ENCODE measurements at regions not wholly inside any gene's neighbourhood (a gene's known extent, or its start where the extent isn't known, plus 50 kb on each side); places are given as distances from the start of the nearest gene placed in this dataset.

DNA sequence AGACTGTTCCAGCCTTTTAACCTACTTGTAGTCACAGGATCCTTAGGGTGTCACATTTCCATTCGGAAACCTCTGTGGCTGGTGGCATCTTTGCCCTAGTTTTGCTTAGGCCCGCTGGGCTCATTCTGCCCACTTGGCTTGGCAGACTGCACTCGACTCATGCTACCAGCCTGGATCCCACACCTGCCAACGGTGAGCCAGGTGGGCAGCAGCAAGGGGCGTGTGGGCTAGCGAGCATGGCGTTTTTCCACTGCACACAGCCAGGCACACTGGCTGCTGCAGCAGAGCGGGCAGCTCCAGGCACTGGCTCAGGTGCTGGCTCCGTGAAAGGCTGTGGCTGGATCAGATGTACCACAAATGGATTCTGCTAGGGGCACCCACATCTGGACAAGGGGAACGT lies 838.2 kb downstream of the SLITRK6 start:
- no peak for DNase-seq (ENCODE audit: low read depth)

DNA sequence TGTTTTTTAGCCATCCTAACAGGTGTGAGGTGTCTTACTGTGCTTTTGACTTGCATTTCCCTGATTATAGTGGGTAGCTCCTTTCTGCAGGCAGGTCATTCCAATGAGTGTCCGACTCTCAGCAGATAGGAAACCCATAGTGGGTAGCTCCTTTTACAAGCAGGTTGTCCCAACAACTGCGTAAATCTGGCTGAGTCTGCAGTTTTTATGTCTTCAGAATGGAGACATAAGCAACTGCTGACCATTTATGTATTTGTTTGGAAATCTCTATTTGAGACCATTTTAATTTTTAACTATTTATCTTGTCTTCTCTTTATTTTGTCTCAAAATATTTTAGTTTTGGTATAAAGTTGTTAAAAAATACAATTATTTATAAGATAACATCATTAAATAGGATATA lies 839.4 kb downstream of the SLITRK6 start:
- DNase-seq (ENCODE audit: low read depth), result no peak

DNA sequence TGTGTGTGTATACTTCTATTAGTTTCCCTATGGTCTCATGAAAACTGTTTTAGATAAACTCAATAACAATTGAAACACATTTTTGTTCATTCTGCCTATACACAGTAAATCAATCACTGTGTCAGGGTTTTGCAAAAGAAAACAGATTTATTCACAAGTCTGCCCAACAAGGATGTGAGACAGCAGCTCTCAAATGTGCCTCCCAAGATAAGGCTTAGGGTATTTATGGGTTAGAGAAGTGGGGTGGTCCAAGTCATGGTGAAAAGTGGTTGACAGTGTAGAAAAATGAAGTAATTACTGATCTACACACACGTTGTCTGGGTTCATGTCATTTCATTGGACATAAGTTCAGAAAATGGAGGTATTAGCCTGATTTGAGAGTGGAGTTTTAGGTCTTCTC lies 844.6 kb downstream of the SLITRK6 start:
- DNase-seq (ENCODE audit: low read depth), result no peak

DNA sequence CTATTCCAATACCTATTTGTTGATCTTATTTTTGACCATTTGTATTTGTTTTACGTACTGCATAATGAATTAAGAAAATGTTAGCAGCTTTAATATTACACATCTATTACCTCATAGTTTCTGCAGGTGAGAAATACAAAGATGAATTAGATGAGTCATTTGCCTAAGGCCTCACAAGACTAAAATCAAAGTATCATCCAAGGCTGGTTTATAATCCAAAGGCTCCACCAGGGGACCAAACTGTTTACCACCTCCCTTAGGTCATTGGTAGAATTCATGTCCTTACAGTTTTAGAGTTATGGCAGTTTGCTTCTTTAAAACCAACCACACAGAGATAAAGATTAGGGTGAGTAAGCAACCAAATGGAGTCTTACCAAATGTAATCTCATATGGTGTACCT lies 848.1 kb downstream of the SLITRK6 start:
- DNase-seq (ENCODE audit: low read depth), result no peak

- DNase-seq (ENCODE audit: low read depth), result no peak
Measured at GRCh38 chr13:84946192-84946591, 853.0 kb downstream of the SLITRK6 start.

- DNase-seq (ENCODE audit: low read depth), result no peak
Measured at GRCh38 chr13:84940798-84941197, 858.4 kb downstream of the SLITRK6 start.

- DNase-seq (ENCODE audit: low read depth), result no peak
Measured at GRCh38 chr13:84940167-84940566, 859.1 kb downstream of the SLITRK6 start.

- DNase-seq (ENCODE audit: low read depth), result no peak
Measured at GRCh38 chr13:84934911-84935310, 864.3 kb downstream of the SLITRK6 start.

GRCh38 chr13:84933797-84934196 lies 865.4 kb downstream of the SLITRK6 start:
- no peak for DNase-seq (ENCODE audit: low read depth)

- DNase-seq (ENCODE audit: low read depth), result no peak
Measured at GRCh38 chr13:84931264-84931663, 868.0 kb downstream of the SLITRK6 start.

DNA sequence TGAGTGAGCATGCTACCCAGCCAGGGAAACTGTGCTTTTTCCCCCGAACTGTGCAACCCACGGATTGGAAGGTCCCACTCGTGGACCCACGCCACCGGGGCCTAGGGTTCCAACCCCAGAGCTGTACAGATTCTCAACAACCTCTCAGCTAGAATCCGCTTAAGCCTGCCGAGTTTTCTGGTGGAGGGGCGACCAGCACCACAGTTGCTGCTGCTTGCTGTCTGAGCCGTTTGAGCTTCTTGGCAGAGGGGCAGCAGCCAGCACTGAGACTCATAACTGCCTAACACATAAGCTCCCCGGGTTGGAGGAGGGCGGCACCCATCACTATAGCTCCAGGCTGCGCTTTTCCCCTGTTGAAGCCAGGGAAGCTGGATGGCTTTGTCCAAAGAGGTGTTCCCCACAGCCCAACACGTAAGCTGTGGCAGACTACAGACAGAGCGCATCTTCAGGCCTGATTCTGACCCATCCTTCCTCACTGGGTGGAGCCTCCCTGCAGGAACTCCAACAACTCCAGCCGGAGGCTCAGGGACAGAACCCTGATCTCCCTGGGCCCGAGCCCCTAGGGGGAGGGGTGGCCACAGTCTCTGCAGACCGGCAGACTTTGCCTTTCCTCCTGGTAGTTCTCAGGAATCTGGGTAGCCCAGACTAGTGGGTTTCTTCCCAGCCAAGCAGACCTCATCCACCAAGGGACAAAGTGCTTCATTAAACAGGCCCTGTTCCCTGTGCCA lies 871.6 kb downstream of the SLITRK6 start:
- DNase-seq (ENCODE audit: low read depth), result no peak

- no peak for DNase-seq (ENCODE audit: low read depth)
Measured at GRCh38 chr13:84925443-84925842, 873.8 kb downstream of the SLITRK6 start.

DNA sequence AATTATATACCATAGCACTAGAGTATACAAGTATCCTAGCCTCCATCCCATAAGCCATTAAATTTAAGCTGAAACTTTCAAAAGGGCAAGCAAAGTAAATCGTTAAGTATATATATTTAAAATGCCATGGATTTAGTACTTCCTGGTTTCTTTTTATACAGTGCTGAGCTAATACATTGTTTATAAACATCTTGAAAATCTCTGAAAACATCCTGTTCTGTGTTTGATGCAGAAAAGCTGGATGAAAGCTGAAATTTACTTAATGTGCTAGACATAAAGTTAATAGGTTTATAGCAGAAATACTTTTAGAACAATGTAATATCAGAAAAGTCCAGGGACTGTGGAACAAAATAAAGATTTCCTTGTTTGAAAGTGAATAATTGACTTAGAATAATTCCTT lies 875.4 kb downstream of the SLITRK6 start:
- DNase-seq (ENCODE audit: low read depth), result no peak

DNA sequence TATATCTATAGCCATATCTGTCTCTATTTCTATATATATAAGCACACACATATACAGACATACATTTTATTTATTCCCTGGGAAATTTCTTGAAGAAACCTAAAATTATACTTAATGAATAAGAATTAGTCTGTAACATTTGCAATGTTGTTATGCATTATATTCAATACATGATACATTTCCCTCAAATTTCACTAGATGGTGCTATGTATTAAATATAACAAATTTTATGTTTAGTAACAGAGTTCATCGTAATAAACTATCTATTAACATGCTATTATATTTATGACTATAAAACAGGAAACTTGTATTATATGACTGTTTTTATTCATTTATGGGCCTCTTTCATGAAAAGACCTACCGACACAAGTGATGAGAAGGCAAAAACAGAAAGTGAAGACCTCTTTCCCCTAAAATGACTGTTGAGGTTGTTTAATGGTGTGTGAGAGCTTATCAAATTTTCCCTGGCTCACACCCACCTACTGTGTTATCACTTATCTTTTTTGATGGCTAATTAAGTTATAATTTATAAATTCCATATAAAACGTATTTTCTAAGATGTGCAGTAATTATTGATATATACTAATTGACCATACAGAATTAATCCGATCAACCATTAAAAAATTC lies 881.9 kb downstream of the SLITRK6 start:
- no peak for DNase-seq (ENCODE audit: low read depth)

- no peak for DNase-seq (ENCODE audit: low read depth)
Measured at GRCh38 chr13:84912720-84913119, 886.5 kb downstream of the SLITRK6 start.

DNA sequence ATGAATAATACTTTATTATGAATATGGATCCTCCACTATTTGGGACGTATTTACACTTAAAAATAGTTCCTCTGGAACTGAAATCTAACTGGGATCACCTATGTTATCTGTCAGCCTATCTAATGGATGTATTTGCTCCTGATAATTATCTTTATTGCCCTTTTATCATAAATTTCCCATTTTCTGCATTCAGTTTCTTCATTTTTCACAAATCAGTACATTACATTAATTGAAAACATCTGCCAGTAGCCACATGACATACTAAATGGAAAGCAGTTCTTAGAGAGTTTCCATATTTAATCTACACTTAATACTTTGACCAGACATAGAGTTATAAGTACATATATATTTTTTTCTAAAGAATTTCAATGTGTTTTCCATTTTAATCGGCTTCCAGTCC lies 888.8 kb downstream of the SLITRK6 start:
- DNase-seq (ENCODE audit: low read depth), result no peak

- no peak for DNase-seq (ENCODE audit: low read depth)
Measured at GRCh38 chr13:84903391-84903790, 895.8 kb downstream of the SLITRK6 start.

DNA sequence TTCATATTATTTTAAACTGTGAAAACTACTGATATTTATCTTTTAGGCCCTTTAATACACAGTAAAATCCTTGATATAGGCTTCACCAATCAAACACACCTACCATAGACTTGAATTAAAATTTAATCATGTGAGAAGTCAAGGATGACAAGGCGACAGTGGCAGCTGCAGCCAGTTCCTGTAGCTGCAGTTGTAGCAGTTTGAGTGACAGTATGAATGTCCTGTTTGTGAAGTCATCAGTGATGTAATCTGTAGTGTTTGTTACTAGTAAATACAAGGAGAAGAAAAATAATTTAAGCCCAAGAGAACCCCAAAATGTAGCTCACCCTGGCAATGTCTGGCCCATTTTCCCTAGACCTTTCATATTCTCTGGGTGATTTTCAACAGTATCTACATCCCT lies 897.0 kb downstream of the SLITRK6 start:
- no peak for DNase-seq (ENCODE audit: low read depth)

DNA sequence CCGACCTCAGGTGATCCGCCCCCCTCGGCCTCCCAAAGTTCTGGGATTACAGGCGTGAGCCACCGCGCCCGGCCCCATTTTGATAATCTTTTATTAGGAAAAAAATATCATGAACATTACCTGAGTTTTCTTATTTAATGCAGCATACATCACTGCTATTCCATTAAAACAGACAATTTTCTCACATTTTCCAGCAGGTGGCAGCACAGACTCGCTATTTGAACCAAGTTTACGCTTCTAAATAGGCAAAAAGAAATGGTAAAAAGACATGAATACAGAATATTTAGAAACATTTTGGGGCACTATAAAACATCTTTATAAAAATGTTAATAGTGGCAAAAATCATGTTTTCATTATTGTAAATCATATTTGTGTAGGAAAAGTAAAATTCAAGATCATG lies 903.1 kb downstream of the SLITRK6 start:
- DNase-seq (ENCODE audit: low read depth), result no peak

DNA sequence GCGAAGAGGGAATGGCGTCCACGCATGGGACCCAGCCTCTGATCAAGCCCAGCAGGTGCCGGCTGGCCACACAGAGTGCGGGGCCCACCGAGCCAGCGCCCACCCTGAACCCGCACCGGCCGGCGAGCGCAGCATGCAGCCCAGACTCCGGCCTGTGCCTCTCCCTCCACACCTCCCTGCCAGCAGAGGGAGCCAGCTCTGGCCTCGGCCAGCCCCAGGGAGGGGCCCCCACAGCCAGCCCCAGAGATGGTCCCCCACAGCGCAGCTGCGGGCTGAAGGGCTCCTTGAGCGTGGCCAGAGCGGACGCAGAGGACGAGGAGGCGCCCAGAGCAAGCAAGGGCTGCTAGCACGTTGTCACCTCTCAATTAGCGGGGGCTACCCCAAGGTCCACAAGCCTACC lies 904.5 kb downstream of the SLITRK6 start:
- no peak for DNase-seq (ENCODE audit: low read depth)

DNA sequence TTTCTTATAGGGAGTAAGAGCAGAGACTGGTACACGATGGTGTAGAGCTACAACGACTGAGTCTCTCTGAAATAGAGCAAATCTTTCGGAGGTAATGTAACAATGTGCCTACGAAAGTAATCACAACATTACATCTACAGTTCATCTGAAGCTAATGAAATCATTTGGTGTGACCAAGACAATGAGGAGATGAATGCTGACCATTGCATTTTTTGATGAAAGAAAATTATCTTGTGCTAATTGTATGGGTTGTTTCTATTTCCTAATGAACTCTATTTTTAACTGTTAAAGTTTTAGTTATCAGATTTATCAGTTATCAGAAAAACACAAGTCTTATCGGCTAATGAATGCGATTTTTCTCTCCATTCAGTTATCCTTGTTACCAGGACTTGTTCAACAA lies 913.4 kb downstream of the SLITRK6 start:
- no peak for DNase-seq (ENCODE audit: low read depth)

- DNase-seq (ENCODE audit: low read depth), result no peak
Measured at GRCh38 chr13:84873951-84874350, 925.3 kb downstream of the SLITRK6 start.

DNA sequence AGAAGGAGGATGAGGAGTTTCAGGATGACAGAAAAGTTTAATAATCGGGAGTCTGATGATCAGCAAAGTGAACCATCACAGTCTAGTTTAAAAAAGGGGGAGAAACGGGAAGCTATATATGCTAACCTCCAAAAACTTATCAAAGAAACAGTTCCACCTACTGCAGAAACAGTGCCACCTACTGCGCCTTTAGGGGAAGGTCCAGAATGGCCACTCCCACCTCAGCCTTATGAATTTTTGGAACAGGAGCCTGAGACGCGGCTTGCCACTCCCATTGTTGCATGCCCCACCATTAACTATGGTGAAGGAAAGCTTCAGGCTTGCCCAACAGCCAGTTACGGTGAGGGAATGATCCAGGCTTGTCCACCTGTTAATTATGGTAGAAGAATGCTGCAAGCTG lies 929.0 kb downstream of the SLITRK6 start:
- DNase-seq (ENCODE audit: low read depth), result no peak

DNA sequence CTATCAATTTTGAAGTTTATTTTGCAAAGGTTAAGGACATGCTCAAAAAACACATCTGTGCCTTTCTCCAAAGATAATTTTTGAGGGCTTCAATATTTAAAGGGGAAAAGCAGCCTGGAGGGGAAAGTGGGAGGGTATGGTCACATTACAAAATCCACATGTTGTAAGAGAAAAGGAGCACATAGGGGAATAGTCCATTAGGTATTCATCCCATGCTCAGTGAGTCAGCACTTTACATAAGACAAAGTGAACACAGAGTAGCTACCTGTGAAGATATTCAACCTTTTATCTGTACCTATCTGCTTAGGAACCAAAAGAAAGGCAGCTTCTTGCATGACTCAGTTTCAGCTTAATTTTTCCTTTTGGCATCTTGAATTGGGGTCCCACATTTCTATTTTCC lies 932.0 kb downstream of the SLITRK6 start:
- DNase-seq (ENCODE audit: low read depth), result no peak

Measured in activated T-helper 1 cell treated with Interleukin-2 at 50 U/mL for 16 hours (primary cell).